ENCODE measurements at regions not wholly inside any gene's neighbourhood (a gene's known extent, or its start where the extent isn't known, plus 50 kb on each side); places are given as distances from the start of the nearest gene placed in this dataset.
A peak's percentile ranks its signal among the peaks of the same experiment; 100 is the strongest.

DNA sequence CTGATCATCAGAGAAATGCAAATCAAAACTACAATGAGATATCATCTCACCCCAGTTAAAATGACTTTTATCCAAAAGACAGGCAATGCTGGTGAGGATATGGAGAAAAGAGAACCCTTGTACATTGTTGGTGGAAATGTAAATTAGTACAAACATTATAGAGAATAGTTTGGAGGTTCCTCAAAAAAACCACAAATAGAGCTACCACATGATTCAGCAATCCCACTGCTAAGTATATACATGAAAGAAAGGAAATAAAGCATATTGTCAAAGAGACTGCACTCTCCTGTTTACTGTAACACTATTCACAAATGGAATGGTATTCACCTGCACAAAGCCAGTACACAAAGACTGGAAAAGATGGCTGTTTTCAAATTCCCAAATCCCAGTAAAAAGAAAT is 1233.7 kb downstream of the PCDH17 start:
- no peak for TF ChIP-seq JUND (IDR thresholded peaks at IDR 0.05; ENCODE audit: low read depth)
- in situ Hi-C loops (cut with HindIII; ENCODE audit: low pct_unique_long_range_greater_than_20kb, low sequenced_read_pairs), result no loop called here

GRCh38 chr13:58869566-58869965 is 1238.0 kb downstream of the PCDH17 start:
- in situ Hi-C loops (cut with HindIII; ENCODE audit: low pct_unique_long_range_greater_than_20kb, low sequenced_read_pairs), result no loop called here
- no peak for TF ChIP-seq JUND (IDR thresholded peaks at IDR 0.05; ENCODE audit: low read depth)

More for the DNA sequence above, 1233.7 kb downstream of the PCDH17 start:
- no peak for DNase-seq (ENCODE audit: low read depth in 1 of 2, low spot score in 1 of 2)

GRCh38 chr13:58876473-58876872 is 1244.9 kb downstream of the PCDH17 start:
- in situ Hi-C loops (cut with HindIII; ENCODE audit: low pct_unique_long_range_greater_than_20kb, low sequenced_read_pairs), result no loop called here
- no peak for DNase-seq (ENCODE audit: low read depth in 1 of 2, low spot score in 1 of 2)
- TF ChIP-seq JUND (IDR thresholded peaks at IDR 0.05; ENCODE audit: low read depth), result no peak

More at GRCh38 chr13:58869566-58869965, 1238.0 kb downstream of the PCDH17 start:
- peak in 1 of 2 experiments; percentile 90 for DNase-seq (ENCODE audit: low read depth in 1 of 2, low spot score in 1 of 2)

DNA sequence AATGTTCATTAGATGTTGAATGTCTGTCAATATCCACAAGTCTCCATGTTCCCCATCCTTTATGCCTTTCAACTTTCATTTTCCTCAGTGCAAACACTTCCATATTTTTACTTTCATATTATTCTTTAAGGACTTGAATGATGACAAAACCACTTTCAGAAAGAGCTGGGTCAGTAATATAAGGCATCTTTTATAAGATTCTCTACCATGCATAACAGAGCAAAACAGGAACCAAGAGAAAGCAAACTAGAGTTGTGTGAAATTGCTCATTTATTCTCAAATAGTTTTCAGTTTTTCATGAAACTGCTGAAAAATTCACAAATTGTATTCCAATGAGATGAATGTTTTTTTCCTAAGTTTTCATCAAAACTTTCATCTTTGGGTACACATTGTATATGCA is 1247.6 kb downstream of the PCDH17 start:
- no peak for TF ChIP-seq JUND (IDR thresholded peaks at IDR 0.05; ENCODE audit: low read depth)
- no peak for DNase-seq (ENCODE audit: low read depth in 1 of 2, low spot score in 1 of 2)
- in situ Hi-C loops (cut with HindIII; ENCODE audit: low pct_unique_long_range_greater_than_20kb, low sequenced_read_pairs), result no loop called here

DNA sequence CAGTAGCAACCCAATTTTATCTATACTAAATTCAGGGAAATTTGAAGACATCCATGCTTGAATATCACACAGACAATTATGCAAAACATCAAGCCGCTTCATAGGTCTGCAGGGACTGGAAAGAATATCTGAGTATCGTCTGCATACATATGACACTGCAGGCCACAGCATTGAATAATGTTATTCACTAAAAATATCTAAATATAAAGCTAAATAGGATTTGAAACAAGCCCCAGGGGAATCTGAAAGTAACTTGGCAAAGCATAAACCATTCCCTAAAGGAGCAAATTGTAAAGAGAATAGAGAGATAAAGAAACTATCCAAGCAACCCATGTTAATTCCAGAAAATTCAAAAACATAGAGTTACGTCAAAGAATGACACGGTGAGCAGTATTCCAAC is 1251.0 kb downstream of the PCDH17 start:
- DNase-seq (ENCODE audit: low read depth in 1 of 2, low spot score in 1 of 2), result no peak
- TF ChIP-seq JUND (IDR thresholded peaks at IDR 0.05; ENCODE audit: low read depth), result no peak
- in situ Hi-C loops (cut with HindIII; ENCODE audit: low pct_unique_long_range_greater_than_20kb, low sequenced_read_pairs), result no loop called here

DNA sequence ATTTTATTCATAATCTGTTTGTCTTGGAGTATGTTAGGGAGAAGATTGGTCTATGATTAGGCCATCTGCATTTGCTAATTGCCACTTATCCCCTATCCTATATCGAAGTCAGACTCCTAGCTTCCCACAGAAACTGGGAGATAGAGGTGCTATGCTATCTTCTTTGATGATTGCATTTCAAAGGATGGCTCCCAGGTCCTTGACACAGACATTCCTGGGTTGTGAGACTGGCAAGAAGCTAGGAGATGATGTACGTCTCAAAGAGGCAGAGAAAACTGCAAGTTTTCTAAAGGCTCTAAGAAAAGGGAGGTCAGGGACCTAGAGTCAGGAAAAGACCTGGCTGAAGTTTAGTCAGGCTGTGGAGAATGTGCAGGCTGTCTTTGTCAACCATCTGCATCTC is 1251.9 kb downstream of the PCDH17 start:
- in situ Hi-C loops (cut with HindIII; ENCODE audit: low pct_unique_long_range_greater_than_20kb, low sequenced_read_pairs), result no loop called here
- TF ChIP-seq JUND (IDR thresholded peaks at IDR 0.05; ENCODE audit: low read depth), result no peak
- no peak for DNase-seq (ENCODE audit: low read depth in 1 of 2, low spot score in 1 of 2)

- in situ Hi-C loops (cut with HindIII; ENCODE audit: low pct_unique_long_range_greater_than_20kb, low sequenced_read_pairs), result no loop called here
Observed at GRCh38 chr13:58884353-58885209, 1253.0 kb downstream of the PCDH17 start.

DNA sequence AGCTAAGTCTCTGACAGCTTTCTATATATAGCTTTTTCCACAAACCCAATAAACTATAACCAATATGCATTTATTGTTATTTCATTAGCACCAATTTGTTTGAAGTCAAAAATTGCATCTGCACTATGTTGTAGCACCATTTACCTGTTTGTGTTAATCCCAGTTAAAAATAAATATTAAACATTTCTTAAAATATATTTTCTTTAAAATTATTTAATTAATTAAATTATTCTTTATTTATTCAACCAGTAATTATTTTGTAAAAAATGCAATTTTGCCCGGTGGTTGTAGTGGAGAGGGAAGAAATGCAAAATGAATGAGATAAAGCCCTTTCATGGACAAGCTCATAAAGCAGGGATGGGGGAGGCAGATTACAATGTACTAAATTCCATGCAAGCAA is 1257.9 kb downstream of the PCDH17 start:
- in situ Hi-C loops (cut with HindIII; ENCODE audit: low pct_unique_long_range_greater_than_20kb, low sequenced_read_pairs), result no loop called here
- TF ChIP-seq JUND (IDR thresholded peaks at IDR 0.05; ENCODE audit: low read depth), result no peak
- DNase-seq (ENCODE audit: low read depth in 1 of 2, low spot score in 1 of 2), result no peak

More at GRCh38 chr13:58884353-58885209, 1253.0 kb downstream of the PCDH17 start:
- no peak for DNase-seq (ENCODE audit: low read depth in 1 of 2, low spot score in 1 of 2)
- TF ChIP-seq JUND (IDR thresholded peaks at IDR 0.05; ENCODE audit: low read depth), result no peak

- TF ChIP-seq JUND (IDR thresholded peaks at IDR 0.05; ENCODE audit: low read depth), result no peak
- in situ Hi-C loops (cut with HindIII; ENCODE audit: low pct_unique_long_range_greater_than_20kb, low sequenced_read_pairs), result no loop called here
- DNase-seq (ENCODE audit: low read depth in 1 of 2, low spot score in 1 of 2), result no peak
Observed at GRCh38 chr13:58893396-58893795, 1261.9 kb downstream of the PCDH17 start.

DNA sequence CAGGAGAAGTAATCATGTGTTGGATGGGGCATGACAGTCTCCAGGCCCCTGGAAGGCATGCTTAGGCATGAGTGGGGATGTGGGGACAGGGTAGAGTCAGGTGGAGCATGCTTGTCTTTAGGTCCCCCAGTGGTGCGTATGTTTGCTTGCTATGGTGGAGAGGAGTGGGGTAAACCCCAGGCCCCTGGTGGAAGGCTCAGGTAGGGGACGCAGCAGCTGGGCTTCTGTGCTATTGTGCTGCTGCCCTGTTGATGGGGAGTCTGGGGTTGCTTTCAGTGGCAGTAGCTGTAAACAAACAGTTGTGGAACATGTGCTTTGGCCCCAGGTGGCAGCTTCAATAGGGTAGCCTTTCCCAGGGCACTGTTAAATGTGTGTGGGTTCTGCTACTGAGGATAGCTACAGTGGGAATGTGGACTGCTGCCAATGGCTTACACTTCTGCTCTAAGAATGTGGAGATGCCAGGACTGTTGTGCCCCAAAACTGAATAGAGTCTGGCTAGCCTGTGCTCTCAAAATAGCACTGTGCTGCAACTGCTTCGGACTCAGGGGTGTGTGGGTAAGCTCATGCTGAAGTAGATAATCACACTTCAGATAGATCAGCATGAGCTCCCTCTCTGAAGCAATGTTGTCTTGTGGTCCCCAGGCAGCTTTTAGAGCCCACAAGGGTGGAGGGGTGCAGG is 1257.3 kb downstream of the DIAPH3 start:
- in situ Hi-C loops (cut with HindIII; ENCODE audit: low pct_unique_long_range_greater_than_20kb, low sequenced_read_pairs), result no loop called here
- DNase-seq (ENCODE audit: low read depth in 1 of 2, low spot score in 1 of 2), result no peak
- TF ChIP-seq JUND (IDR thresholded peaks at IDR 0.05; ENCODE audit: low read depth), result no peak

GRCh38 chr13:58907347-58907746 is 1256.4 kb downstream of the DIAPH3 start:
- no peak for DNase-seq (ENCODE audit: low read depth in 1 of 2, low spot score in 1 of 2)
- in situ Hi-C loops (cut with HindIII; ENCODE audit: low pct_unique_long_range_greater_than_20kb, low sequenced_read_pairs), result no loop called here
- TF ChIP-seq JUND (IDR thresholded peaks at IDR 0.05; ENCODE audit: low read depth), result no peak

DNA sequence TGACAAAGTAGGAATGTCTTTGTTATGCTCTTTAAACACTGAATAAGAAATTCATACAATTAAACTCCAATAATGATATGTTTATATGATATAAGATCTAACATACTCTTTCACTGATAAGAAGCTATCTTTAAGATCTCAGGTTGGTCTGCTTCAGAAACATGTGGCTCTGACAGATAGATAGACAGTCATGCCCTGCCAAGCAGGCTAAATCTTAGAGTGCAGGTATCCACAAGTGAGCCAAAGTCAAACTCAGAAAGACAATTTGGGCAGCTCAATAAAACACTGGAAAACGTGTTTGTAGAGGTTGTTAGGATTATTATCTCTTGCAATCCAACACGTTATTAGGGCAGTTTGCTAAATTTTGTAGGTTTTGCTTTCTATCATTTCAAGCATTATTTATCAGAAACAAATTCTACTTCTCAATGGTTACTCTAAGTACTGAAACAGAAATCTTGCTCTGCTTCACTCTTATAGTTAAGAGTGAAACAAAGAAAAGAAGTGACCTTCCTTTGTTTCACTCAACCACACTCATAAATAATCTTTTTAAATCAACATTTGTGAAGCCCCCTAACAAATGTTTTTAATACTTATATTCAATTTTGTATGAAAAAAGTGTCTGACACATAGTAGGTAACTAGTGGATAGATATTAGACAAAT is 1255.6 kb downstream of the DIAPH3 start:
- in situ Hi-C loops (cut with HindIII; ENCODE audit: low pct_unique_long_range_greater_than_20kb, low sequenced_read_pairs), result no loop called here
- TF ChIP-seq JUND (IDR thresholded peaks at IDR 0.05; ENCODE audit: low read depth), result no peak
- DNase-seq (ENCODE audit: low read depth in 1 of 2, low spot score in 1 of 2), result no peak

DNA sequence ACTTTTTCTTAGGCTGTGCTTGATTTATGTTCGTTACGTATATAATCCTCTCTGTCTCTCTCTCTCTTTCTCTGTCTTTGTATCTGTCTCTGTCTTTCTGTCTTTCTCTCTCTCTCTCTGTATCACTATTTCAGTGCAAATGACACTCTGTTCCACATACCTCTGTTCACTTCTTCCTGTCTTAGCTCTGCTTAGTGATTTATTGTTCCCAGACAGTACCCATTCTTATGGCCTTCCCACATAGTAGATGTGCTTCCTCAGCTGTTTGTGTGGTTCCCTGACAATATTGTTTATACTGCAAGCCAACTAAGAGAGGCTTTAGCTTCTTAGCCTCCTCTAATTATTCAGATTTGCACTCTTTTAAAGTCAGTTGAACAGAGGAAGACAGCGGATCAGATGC is 1244.2 kb downstream of the DIAPH3 start:
- no peak for DNase-seq (ENCODE audit: low read depth in 1 of 2, low spot score in 1 of 2)
- TF ChIP-seq JUND (IDR thresholded peaks at IDR 0.05; ENCODE audit: low read depth), result no peak
- in situ Hi-C loops (cut with HindIII; ENCODE audit: low pct_unique_long_range_greater_than_20kb, low sequenced_read_pairs), result no loop called here

Measured in T47D (cell line).